ENCODE measurements at regions not wholly inside any gene's neighbourhood (a gene's known extent, or its start where the extent isn't known, plus 50 kb on each side); places are given as distances from the start of the nearest gene placed in this dataset.
"Not testable (repeated sequence)": the region's sequence is repeated elsewhere in the genome, so short reads cannot be mapped to it uniquely, and the experiment has no call there.

DNA sequence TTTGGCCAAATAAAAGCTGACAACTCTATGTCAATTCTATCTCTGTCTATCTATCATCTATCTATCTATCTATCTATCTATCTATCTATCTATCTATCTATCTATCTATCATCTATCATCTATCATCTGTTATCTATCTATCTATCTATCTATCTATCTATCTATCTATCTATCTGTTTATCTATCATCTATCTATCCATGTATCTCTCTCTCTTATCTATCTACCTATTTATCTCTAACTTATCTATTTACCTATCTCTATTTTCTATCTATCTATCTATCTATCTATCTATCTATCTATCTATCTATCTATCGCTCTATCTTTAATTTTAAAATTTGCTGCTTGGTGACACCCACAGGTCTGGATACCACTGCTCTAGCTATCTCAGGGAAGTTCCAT lies 271.1 kb downstream of the VRK1 start:
- in situ Hi-C loops (cut with HindIII; ENCODE audit: low sequenced_read_pairs) = not testable (repeated sequence)

GRCh38 chr14:97070259-97070658 lies 273.1 kb downstream of the VRK1 start:
- in situ Hi-C loops (cut with HindIII; ENCODE audit: low sequenced_read_pairs) = no loop called here

- in situ Hi-C loops (cut with HindIII; ENCODE audit: low sequenced_read_pairs) = no loop called here
Measured at GRCh38 chr14:97071177-97071576, 274.0 kb downstream of the VRK1 start.

- in situ Hi-C loops (cut with HindIII; ENCODE audit: low sequenced_read_pairs) = no loop called here
Measured at GRCh38 chr14:97073622-97074021, 276.4 kb downstream of the VRK1 start.

DNA sequence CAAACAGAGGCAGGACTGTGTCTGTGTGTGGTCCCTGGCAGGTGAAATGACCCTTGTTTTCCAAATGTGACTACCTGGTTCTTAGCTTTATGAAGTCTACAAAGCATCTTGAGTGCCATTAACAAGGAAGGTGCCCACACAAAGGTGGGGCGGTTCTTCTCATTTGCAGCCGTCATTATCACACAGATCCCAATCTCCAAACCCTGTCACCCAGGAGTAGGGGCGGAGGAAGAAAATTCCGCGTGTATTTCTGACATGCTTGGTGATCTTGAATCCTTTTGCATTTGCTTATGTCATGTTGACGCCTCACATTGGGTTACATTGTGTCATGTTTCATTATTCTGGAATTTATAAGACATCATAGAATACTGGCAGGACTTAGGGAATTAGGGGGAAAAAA lies 277.3 kb downstream of the VRK1 start:
- in situ Hi-C loops (cut with HindIII; ENCODE audit: low sequenced_read_pairs) = no loop called here

DNA sequence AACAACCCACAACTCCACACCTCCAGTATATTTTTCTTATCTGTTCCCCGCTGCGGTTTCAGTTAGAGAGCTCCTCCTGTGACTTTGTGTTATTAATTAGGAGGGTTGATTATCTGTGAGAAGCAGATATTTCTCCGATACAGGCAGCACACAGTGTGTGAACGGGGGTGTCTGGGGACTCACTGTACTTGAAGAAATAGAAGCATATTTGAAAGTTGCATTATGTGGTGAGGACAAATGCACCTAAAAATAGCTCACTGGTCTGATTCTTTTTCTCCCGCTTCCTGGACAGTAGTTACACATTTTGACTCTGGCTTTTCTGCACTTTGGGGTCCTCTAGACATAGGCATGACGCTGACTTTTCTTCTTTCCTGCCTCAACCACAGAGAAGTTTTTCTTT lies 277.7 kb downstream of the VRK1 start:
- in situ Hi-C loops (cut with HindIII; ENCODE audit: low sequenced_read_pairs) = no loop called here

- in situ Hi-C loops (cut with HindIII; ENCODE audit: low sequenced_read_pairs) = no loop called here
Measured at GRCh38 chr14:97077253-97077653, 280.1 kb downstream of the VRK1 start.

DNA sequence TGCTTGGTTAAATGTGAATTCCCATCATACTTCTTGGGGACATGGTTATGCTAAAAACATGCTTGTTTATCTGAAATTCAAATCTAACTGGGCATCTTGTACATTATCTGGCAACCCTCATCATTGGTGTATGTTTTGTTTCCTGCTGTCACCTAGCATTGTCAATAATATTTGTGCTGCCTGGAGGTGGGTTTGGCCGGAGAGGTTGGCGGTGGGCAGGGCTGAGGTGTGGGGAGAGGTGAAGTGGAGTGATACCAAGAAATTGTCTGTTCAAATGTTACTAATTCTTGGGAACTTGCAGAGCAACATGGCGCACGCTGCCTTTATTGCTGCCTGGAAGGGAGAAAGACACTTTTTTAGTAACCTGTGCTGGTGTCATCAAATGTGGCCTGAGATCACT lies 280.5 kb downstream of the VRK1 start:
- in situ Hi-C loops (cut with HindIII; ENCODE audit: low sequenced_read_pairs) = no loop called here

- in situ Hi-C loops (cut with HindIII; ENCODE audit: low sequenced_read_pairs) = no loop called here
Measured at GRCh38 chr14:97080991-97081390, 283.8 kb downstream of the VRK1 start.

DNA sequence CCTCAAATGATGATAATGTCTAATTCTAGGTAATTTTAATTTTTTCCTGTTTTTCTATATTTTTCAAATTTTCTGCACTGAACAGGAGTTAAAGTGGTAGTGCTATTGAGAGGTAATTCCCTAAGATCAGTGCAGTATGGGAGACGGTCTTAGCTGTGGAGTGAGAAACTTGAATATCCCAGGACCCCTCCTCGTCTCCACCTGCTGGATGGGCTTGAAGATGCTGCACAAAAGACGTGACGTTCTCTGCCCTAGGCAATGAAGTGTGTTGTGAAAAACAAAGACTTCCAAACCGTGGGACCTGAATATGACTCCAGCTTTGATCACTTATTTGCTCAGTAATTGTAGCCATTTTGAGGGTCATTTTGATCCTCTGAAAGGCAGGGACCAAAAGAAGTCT lies 298.1 kb downstream of the VRK1 start:
- in situ Hi-C loops (cut with HindIII; ENCODE audit: low sequenced_read_pairs) = no loop called here

DNA sequence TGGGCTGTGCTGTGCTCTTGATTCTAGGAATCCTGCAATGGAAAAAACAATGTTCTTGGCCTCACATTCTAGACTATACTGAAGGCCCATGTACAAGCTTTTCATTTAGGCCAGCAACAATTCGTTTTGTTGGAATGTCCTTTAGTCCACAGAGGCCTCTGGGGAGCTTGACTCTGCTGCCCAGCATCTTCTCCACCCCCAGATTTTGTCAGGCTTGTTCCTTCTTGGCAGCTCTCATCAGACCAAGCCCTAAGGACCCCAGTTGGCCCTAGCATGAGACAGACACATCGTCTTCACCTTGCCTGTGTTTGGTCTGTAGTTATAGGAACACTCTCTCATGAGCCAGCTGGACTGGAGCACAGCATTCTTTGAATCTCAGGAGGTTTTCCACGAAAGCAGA lies 300.1 kb downstream of the VRK1 start:
- in situ Hi-C loops (cut with HindIII; ENCODE audit: low sequenced_read_pairs) = no loop called here

DNA sequence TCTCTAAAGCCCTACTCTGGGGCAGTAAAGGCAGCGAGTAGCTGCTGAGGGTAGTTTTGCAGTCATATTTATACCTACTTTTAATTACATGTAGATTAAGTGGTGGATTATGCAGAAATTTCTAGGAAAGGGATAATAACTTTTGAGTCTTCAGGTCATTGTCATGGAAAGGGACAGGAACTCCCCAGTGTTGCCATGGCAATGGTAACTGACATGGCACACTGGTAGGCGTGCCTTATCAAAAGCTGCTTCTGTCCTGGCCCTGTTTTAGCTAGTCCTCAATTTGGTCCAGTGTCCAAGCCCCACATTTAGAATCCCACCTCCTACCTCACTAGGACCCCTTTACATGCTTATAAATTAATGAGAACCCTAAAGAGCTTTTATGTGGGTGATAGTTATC lies 303.1 kb downstream of the VRK1 start:
- in situ Hi-C loops (cut with HindIII; ENCODE audit: low sequenced_read_pairs) = no loop called here

DNA sequence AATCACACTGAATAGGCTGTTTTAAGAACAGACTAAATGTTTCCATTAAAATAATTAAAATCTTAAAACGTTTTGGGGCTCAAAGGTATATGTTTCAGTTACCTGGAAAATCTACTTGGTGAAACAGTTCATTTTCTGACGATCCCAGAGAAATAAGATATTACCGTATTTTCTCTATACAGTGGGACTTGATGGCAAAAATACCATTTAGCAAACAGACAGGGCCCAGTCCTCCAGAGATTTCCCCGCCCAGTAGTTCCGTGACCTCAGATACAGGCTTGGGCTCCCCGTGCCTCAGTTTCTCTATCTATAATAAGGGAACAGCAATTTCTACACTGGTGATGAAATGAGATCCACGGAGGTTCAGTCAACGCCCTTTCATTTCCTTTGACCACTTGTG lies 304.4 kb downstream of the VRK1 start:
- in situ Hi-C loops (cut with HindIII; ENCODE audit: low sequenced_read_pairs) = no loop called here

DNA sequence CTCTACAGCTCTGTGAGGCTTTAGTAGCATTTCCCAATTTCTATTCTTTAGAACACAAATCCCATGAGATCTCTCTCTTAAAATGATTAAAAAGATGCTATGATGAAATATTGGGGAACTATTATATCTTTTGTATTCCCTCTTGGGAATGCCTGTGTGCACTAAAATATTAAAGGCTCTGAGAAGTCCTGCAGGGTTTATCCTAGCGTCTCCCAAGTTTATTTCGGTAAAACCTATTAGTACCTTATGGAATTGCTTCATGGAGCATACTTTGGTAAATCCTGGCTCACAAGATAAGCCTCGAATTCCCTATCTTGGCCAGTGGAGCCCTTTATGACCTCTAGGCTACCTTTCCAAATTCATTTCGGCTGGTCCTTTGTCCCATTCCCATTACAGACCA lies 306.8 kb downstream of the VRK1 start:
- in situ Hi-C loops (cut with HindIII; ENCODE audit: low sequenced_read_pairs) = no loop called here

DNA sequence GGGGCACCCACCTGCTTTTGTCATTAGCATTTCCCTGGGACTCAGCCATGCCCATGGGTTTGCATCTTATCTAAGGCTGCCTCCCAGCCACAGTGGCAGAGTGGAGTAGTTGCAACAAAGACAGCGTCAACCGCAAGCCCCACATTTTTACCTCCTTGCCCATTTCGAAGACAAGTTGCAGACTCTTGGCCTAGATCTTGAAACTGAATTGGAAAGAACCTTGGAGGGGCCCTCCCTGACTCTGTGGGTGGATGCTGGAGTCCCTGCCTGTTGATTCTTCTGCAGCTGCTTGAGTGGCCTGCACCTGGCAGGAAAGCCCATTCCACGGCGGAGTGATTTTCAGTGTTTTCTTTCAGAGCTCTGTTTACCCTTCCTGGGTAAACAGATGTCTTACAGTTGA lies 309.0 kb downstream of the VRK1 start:
- in situ Hi-C loops (cut with HindIII; ENCODE audit: low sequenced_read_pairs) = loop anchor here (5.0 kb wide), 1 partner anchor 51 kb away; no protein-coding TSS in a partner anchor

DNA sequence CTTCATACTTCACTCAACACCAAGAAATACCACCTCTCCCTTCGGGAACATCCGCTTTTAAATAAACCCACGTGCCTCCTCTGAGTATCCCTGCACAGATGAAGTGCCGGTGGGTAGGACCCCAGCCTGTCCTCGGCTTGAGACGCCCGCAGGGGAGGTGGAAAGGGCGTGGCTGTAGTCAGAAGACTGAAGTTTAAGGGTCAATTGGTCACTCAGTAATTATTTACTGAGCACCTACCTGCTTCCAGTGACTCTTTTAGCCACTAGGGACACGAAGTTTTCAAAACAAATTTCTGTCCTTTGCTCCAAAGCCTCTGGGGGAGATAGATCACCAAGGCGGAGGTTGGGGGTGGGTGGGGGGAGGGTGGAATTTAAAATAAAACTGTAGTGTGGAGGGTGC lies 309.4 kb downstream of the VRK1 start:
- in situ Hi-C loops (cut with HindIII; ENCODE audit: low sequenced_read_pairs) = loop anchor here (5.0 kb wide), 1 partner anchor 51 kb away; no protein-coding TSS in a partner anchor

DNA sequence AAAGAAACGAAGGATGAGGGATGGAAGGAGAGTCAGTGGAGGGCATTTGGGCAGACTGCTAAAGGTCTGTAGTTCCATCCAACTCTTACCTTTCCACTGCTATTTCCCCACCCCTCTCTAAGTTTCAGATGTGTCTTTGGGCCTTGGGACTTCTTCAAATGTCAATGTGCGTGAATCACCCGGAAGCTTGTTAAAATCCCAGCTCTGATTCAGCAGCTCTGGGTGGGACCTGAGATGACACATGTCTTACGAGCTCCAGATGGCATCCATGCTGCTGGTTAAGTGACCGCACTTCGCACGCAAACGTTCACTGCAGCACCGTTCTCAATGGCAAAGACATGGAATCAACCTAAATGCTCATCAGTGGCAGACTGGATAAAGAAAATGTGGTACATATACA lies 309.9 kb downstream of the VRK1 start:
- in situ Hi-C loops (cut with HindIII; ENCODE audit: low sequenced_read_pairs) = loop anchor here (5.0 kb wide), 1 partner anchor 50 kb away; no protein-coding TSS in a partner anchor

DNA sequence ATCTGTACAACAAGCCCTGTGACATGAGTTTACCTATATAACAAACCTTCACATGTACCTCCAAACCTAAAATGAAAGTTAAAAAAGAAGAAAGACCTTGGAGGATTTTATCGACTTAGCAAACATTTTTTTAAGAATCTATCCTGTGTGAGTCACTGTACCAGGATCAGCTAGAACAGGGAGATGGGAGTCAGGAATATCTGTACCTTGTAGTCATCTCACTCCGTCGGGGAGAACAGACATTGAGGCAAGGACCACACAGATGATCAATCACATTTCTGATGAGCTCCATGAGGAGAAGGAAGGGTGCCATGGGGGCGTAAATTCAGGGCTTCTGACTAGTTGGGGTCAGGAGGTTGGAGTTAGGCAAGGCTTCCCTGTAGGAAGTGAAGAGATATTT lies 310.6 kb downstream of the VRK1 start:
- in situ Hi-C loops (cut with HindIII; ENCODE audit: low sequenced_read_pairs) = loop anchor here (5.0 kb wide), 1 partner anchor 50 kb away; no protein-coding TSS in a partner anchor

DNA sequence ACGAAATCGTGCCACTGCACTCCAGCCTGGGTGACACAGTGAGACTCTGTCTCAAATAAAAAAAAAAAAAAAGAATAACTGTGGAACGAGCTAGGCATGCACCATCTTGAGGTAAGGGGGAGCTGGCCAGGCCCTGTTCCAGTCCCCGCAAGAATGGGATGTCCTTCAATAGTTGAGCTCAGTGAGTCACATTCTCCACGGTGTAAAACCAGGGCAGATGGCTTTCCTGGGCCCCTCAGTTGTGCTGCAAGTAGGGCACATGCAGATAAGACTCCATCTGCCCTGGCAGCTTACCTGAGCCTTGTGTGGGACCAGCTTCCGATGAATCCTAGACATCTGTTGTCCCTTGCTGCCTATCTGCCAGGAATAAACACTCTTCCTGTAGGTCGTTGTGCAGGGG lies 312.1 kb downstream of the VRK1 start:
- in situ Hi-C loops (cut with HindIII; ENCODE audit: low sequenced_read_pairs) = loop anchor here (5.0 kb wide), 1 partner anchor 48 kb away; no protein-coding TSS in a partner anchor

GRCh38 chr14:97113339-97113738 lies 316.2 kb downstream of the VRK1 start:
- in situ Hi-C loops (cut with HindIII; ENCODE audit: low sequenced_read_pairs) = no loop called here

GRCh38 chr14:97116546-97116945 lies 319.4 kb downstream of the VRK1 start:
- in situ Hi-C loops (cut with HindIII; ENCODE audit: low sequenced_read_pairs) = no loop called here

DNA sequence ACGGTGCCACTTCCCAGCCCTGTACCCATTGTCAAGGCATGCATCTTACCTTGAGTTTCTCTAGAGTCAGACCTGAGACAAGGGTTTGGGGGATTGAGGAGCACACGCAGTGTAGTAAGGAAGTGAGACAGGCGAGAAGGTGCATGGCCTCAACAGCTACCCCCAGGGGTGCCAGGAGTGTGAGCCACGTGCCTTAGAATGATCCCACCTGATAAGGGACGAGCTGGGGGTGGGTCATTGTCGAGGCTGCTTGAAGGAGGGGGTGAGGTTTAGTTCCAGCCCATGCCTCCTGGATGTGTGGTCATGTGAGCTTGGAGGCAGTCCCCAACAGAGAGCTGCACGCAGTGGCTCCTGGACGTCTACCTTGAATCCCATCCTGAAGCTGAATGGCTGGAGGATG lies 320.5 kb downstream of the VRK1 start:
- in situ Hi-C loops (cut with HindIII; ENCODE audit: low sequenced_read_pairs) = no loop called here

DNA sequence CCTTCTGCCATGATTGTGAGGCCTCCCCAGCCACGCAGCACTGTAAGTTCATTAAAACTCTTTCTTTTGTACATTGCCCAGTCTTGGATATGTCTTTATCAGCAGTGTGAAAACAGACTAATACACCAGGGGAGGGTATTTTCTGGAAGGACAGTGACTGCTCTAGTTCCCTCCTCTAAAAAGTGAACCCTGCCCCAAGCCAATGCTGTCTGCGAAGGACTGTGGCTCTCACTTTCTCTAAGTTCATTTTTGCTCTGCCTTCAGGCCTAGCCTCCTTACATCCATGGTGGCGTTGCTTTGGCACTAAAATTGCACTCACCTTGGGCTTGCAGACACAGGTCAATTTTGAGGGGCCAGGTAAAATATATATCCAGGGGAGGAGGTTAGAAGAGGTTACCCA lies 323.0 kb downstream of the VRK1 start:
- in situ Hi-C loops (cut with HindIII; ENCODE audit: low sequenced_read_pairs) = no loop called here

DNA sequence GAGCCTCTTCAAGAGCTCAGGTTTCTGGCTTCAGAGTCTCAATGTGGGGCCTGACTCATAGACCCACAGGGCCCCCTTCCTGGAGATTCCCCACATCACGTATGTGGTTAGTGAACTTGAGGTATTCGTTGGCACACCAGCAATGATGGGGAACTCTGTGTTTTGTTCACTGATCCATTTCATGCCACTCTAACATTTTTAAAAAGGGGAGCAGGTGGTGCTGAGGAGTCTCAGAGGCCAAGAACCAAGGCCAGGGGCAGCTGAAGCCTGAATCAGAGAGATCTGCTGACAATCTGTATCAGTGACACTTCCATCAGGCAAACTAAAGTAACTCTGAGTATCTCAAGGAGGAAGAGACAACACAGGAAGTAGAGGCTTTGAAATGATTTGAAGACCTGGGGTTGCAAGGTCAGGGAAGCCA lies 323.4 kb downstream of the VRK1 start:
- in situ Hi-C loops (cut with HindIII; ENCODE audit: low sequenced_read_pairs) = no loop called here
